HEK293 (cell line): ENCODE measurements at regions not wholly inside any gene's neighbourhood (a gene's known extent, or its start where the extent isn't known, plus 50 kb on each side); places are given as distances from the start of the nearest gene placed in this dataset.

Experiments
- ZNF610 ChIP-seq: fragments of 450-650 bp; formaldehyde crosslinking; IDR thresholded peaks from 2 replicates; pipeline ENCODE4 v1.5.1; 2016; ENCODE audit warnings: missing biosample characterization, missing genetic modification characterization, borderline replicate concordance
- ZNF624 ChIP-seq: fragments of 450-650 bp; formaldehyde crosslinking; IDR thresholded peaks from 2 replicates; pipeline ENCODE4 v1.5.1; 2017; ENCODE audit warnings: missing biosample characterization, missing genetic modification characterization
- TF ChIP-seq, protein P1 (sequence below): fragments of 450-650 bp; formaldehyde crosslinking; IDR thresholded peaks from 2 replicates; pipeline ENCODE4 v1.5.1; 2016; ENCODE audit warnings: missing biosample characterization, missing genetic modification characterization

DNA sequence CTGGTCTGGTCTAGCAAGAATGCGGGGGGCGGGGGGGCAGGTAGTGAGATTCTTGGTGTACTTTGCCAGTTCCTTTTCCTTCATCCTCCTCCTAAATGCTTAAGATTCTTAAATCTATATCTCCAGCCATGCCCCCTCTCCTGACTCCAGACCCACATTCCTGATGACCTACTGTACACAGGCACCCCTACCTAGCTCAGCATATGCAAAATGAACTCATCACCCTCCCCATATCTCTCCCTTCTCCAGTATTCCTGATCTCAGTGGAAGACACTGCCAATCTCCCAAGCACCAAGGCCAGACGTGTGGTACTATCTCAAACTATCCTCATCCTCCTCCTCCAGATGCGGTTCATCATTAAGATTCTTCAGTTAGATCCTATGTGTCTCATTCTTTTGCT is 215.8 kb downstream of the SPTSSA start:
- TF ChIP-seq, protein P1, sequence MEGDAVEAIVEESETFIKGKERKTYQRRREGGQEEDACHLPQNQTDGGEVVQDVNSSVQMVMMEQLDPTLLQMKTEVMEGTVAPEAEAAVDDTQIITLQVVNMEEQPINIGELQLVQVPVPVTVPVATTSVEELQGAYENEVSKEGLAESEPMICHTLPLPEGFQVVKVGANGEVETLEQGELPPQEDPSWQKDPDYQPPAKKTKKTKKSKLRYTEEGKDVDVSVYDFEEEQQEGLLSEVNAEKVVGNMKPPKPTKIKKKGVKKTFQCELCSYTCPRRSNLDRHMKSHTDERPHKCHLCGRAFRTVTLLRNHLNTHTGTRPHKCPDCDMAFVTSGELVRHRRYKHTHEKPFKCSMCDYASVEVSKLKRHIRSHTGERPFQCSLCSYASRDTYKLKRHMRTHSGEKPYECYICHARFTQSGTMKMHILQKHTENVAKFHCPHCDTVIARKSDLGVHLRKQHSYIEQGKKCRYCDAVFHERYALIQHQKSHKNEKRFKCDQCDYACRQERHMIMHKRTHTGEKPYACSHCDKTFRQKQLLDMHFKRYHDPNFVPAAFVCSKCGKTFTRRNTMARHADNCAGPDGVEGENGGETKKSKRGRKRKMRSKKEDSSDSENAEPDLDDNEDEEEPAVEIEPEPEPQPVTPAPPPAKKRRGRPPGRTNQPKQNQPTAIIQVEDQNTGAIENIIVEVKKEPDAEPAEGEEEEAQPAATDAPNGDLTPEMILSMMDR: no peak
- TF ChIP-seq ZNF624 (no peak), ZNF610 (tag by site-specific recombination) (no peak)
